GM20000 (cell line): ENCODE measurements at regions not wholly inside any gene's neighbourhood (a gene's known extent, or its start where the extent isn't known, plus 50 kb on each side); places are given as distances from the start of the nearest gene placed in this dataset.

ENCODE experiments used
- DNase-seq: peaks from one replicate; pipeline ENCODE4 v3.0.0; 2012; ENCODE audit warnings: low spot score
- CTCF ChIP-seq: IDR thresholded peaks from 2 replicates; pipeline ENCODE4 v1.5.1; 2012; ENCODE audit warnings: mild to moderate bottlenecking, control low read depth; ENCODE audit errors: extremely low read depth, missing control alignments

GRCh38 chr2:5991305-5991968 lies 299.3 kb downstream of the SOX11 start:
- no peak for DNase-seq
- no peak for TF ChIP-seq CTCF

GRCh38 chr2:5995832-5996231 lies 303.6 kb downstream of the SOX11 start:
- DNase-seq = no peak
- no peak for TF ChIP-seq CTCF

GRCh38 chr2:6008186-6008585 lies 316.0 kb downstream of the SOX11 start:
- DNase-seq = no peak
- TF ChIP-seq CTCF = no peak

GRCh38 chr2:6008726-6009125 lies 316.5 kb downstream of the SOX11 start:
- no peak for DNase-seq
- no peak for TF ChIP-seq CTCF

- no peak for DNase-seq
- no peak for TF ChIP-seq CTCF
These were observed 318.0 kb downstream of the SOX11 start for GRCh38 chr2:6010163-6010562.

GRCh38 chr2:6011921-6012320 lies 319.7 kb downstream of the SOX11 start:
- no peak for TF ChIP-seq CTCF
- no peak for DNase-seq

GRCh38 chr2:6017736-6018286 lies 325.6 kb downstream of the SOX11 start:
- DNase-seq = no peak

More at GRCh38 chr2:6017736-6018286, 325.6 kb downstream of the SOX11 start:
- no peak for TF ChIP-seq CTCF
